ENCODE measurements at regions not wholly inside any gene's neighbourhood (a gene's known extent, or its start where the extent isn't known, plus 50 kb on each side); places are given as distances from the start of the nearest gene placed in this dataset.

DNA sequence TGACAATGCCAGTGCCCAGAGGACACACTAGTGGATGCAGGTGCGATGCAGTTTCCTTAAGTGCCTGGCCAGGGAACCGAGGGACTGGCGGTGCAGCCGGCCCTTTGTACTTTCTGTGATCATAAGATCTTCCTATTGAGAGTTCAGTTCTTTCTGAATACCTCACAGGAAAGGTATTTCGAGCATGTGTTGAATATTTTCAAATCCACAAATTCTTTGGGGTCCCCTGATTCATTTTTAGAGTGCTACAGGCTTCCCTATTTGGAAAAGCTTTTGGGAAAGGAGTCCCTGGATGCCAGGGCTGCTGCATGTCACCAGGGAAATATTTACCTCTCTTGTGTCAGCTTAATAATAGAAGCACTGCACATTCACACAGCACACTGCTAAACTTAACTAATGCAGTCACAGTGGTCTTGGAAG, 281.5 kb downstream of the GADD45G start:
- peaks cover 4% of the 10 kb centered on the region in 2 experiments; a peak in 3 of 4 replicates for H3K27me3 ChIP-seq (replicated peaks in 1 of 2; ENCODE audit: control insufficient read depth in 2 of 2, insufficient read depth in 2 of 2, low read length in 1 of 2)
- intact Hi-C loops (cut with micrococcal nuclease; ENCODE audit: unreplicated experiment) = no loop called here
- ChIA-PET SMC1A (ENCODE audit: uncharacterized antibody, unreplicated experiment) (interaction anchor here (0.8 kb wide), 1 partner anchor 12 kb away, joined by 4 read pairs; no protein-coding TSS in a partner anchor), RAD21 (ENCODE audit: unreplicated experiment) (no interaction called here), CTCF (interaction anchor here (0.8 kb wide), 1 partner anchor 288 kb away, joined by 5 read pairs; no protein-coding TSS in a partner anchor), POLR2A (no interaction called here)
- 19% methylated on average over 5 of the region's 5 CpGs for WGBS (ENCODE audit: insufficient coverage, insufficient replicate concordance, low lambda C conversion rate, missing lambda C conversion rate)
- no peak for DNase-seq (ENCODE audit: low read depth, low spot score)
- H4K20me1 ChIP-seq (ENCODE audit: control insufficient read depth, insufficient read depth) = no peaks in the 10 kb centered on the region
- H2AFZ ChIP-seq (ENCODE audit: control insufficient read depth, low read depth, low read length) = no peak overlapping the region
- no peaks in the 10 kb centered on the region for H3K9me3 ChIP-seq (replicated peaks; ENCODE audit: control insufficient read depth, insufficient read depth, low read length)
- H3K4me2 ChIP-seq (ENCODE audit: control insufficient read depth, insufficient read depth) = no peak overlapping the region
- no peak for TF ChIP-seq RELB (IDR thresholded peaks at IDR 0.05; ENCODE audit: low read depth)
- TF ChIP-seq ZNF24 (IDR thresholded peaks at IDR 0.05) = no peak
- TF ChIP-seq, protein P1, sequence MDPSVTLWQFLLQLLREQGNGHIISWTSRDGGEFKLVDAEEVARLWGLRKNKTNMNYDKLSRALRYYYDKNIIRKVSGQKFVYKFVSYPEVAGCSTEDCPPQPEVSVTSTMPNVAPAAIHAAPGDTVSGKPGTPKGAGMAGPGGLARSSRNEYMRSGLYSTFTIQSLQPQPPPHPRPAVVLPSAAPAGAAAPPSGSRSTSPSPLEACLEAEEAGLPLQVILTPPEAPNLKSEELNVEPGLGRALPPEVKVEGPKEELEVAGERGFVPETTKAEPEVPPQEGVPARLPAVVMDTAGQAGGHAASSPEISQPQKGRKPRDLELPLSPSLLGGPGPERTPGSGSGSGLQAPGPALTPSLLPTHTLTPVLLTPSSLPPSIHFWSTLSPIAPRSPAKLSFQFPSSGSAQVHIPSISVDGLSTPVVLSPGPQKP (IDR thresholded peaks at IDR 0.05; ENCODE audit: low read depth, low read length) = no peak
- no peak for TF ChIP-seq WRNIP1 (IDR thresholded peaks at IDR 0.05; ENCODE audit: borderline replicate concordance, low read depth, low read length)
- no peak for TF ChIP-seq CREM (IDR thresholded peaks at IDR 0.05; ENCODE audit: low read depth)
- TF ChIP-seq MTA2 (IDR thresholded peaks at IDR 0.05; ENCODE audit: low read depth) = no peak
- TF ChIP-seq HDGF (IDR thresholded peaks at IDR 0.05) = no peak
- TF ChIP-seq, protein P2, sequence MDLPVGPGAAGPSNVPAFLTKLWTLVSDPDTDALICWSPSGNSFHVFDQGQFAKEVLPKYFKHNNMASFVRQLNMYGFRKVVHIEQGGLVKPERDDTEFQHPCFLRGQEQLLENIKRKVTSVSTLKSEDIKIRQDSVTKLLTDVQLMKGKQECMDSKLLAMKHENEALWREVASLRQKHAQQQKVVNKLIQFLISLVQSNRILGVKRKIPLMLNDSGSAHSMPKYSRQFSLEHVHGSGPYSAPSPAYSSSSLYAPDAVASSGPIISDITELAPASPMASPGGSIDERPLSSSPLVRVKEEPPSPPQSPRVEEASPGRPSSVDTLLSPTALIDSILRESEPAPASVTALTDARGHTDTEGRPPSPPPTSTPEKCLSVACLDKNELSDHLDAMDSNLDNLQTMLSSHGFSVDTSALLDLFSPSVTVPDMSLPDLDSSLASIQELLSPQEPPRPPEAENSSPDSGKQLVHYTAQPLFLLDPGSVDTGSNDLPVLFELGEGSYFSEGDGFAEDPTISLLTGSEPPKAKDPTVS (IDR thresholded peaks at IDR 0.05; ENCODE audit: low read depth, low read length) = no peak
- no peak for TF ChIP-seq EGR1 (IDR thresholded peaks at IDR 0.05; ENCODE audit: borderline replicate concordance in 1 of 2, low read depth in 2 of 2, low read length in 2 of 2)
- no peak for TF ChIP-seq BCL11A (IDR thresholded peaks at IDR 0.05; ENCODE audit: low read depth, low read length)
- TF ChIP-seq, protein P3, sequence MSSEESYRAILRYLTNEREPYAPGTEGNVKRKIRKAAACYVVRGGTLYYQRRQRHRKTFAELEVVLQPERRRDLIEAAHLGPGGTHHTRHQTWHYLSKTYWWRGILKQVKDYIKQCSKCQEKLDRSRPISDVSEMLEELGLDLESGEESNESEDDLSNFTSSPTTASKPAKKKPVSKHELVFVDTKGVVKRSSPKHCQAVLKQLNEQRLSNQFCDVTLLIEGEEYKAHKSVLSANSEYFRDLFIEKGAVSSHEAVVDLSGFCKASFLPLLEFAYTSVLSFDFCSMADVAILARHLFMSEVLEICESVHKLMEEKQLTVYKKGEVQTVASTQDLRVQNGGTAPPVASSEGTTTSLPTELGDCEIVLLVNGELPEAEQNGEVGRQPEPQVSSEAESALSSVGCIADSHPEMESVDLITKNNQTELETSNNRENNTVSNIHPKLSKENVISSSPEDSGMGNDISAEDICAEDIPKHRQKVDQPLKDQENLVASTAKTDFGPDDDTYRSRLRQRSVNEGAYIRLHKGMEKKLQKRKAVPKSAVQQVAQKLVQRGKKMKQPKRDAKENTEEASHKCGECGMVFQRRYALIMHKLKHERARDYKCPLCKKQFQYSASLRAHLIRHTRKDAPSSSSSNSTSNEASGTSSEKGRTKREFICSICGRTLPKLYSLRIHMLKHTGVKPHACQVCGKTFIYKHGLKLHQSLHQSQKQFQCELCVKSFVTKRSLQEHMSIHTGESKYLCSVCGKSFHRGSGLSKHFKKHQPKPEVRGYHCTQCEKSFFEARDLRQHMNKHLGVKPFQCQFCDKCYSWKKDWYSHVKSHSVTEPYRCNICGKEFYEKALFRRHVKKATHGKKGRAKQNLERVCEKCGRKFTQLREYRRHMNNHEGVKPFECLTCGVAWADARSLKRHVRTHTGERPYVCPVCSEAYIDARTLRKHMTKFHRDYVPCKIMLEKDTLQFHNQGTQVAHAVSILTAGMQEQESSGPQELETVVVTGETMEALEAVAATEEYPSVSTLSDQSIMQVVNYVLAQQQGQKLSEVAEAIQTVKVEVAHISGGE (CRISPR knock-in tag; IDR thresholded peaks at IDR 0.05) = no peak
- TF ChIP-seq CHD4 (IDR thresholded peaks at IDR 0.05) = no peak
- H3K4me1 ChIP-seq (ENCODE audit: control insufficient read depth, insufficient read depth, low read length) = no peaks in the 10 kb centered on the region
- in situ Hi-C loops (cut with MboI) = no loop called here
- no peaks in the 10 kb centered on the region for H3K79me2 ChIP-seq (ENCODE audit: control insufficient read depth, insufficient read depth, low read length)
- no peak overlapping the region for H3K27ac ChIP-seq (ENCODE audit: control insufficient read depth, insufficient read depth)
- no TSS peak for BruUV-seq (replicated peaks)
- no peak overlapping the region for H3K4me3 ChIP-seq
- ATAC-seq = no peak
- no peak for FAIRE-seq
- no peak overlapping the region for H3K9ac ChIP-seq (ENCODE audit: control insufficient read depth, insufficient read depth, low read length)
- H3K36me3 ChIP-seq (ENCODE audit: control insufficient read depth in 2 of 2, insufficient read depth in 2 of 2, low read length in 1 of 2) = no peaks in the 10 kb centered on the region
